Suprapubic skin (tissue), 4 donors: ENCODE measurements at regions not wholly inside any gene's neighbourhood (a gene's known extent, or its start where the extent isn't known, plus 50 kb on each side); places are given as distances from the start of the nearest gene placed in this dataset.

ENCODE experiments used
- DNase-seq, 2 donors: peaks; one replicate each; pipeline ENCODE4 v3.0.0-alpha.2; 2019; ENCODE audit warnings: low spot score in 2 of 2
- H3K27ac ChIP-seq: fragments of 200-600 bp; sonication (generic); one replicate; pipeline ENCODE4 v1.5.1; 2019
- H3K27me3 ChIP-seq: fragments of 200-600 bp; sonication (generic); one replicate; pipeline ENCODE4 v1.5.1; 2019
- H3K36me3 ChIP-seq: fragments of 200-600 bp; sonication (generic); one replicate; pipeline ENCODE4 v1.5.1; 2019
- H3K4me1 ChIP-seq: fragments of 200-600 bp; sonication (generic); one replicate; pipeline ENCODE4 v1.5.1; 2019
- H3K4me3 ChIP-seq: fragments of 200-600 bp; sonication (generic); one replicate; pipeline ENCODE4 v1.5.1; 2019; ENCODE audit warnings: mild to moderate bottlenecking
- H3K9me3 ChIP-seq: fragments of 200-600 bp; sonication (generic); one replicate; pipeline ENCODE4 v1.5.1; 2019
- CTCF ChIP-seq, 2 donors: fragments of 200-600 bp in 1 of 2; fragments of 450-650 bp in 1 of 2; sonication (generic) in 1 of 2; IDR thresholded peaks; one replicate each; pipeline ENCODE4 v1.5.1; 2016 to 2019; ENCODE audit warnings: antibody characterized with exemption in 2 of 2, mild to moderate bottlenecking in 1 of 2, moderate library complexity in 1 of 2
- EP300 ChIP-seq: sonication (generic); formaldehyde crosslinking; IDR thresholded peaks from one replicate; pipeline ENCODE4 v1.6.1; 2017; ENCODE audit warnings: antibody characterized with exemption
- POLR2A ChIP-seq, 2 donors: fragments of 450-650 bp; IDR thresholded peaks; one replicate each; pipeline ENCODE4 v1.6.1; 2017; ENCODE audit warnings: antibody characterized with exemption in 2 of 2, mild to moderate bottlenecking in 2 of 2, moderate library complexity in 2 of 2
- POLR2AphosphoS5 ChIP-seq, 3 donors: sonication (generic); formaldehyde crosslinking; IDR thresholded peaks; one replicate each; pipeline ENCODE4 v1.6.1; 2017; ENCODE audit warnings: antibody characterized with exemption in 3 of 3
- WGBS: methylation state at CpG from one replicate; pipeline ENCODE4 v1.1.5; 2018; 5-methylcytosine and 5-hydroxymethylcytosine counted together

GRCh38 chr3:175977968-175978752 is 1119.0 kb downstream of the NAALADL2 start:
- no peaks in the 10 kb centered on the region for H3K36me3 ChIP-seq
- DNase-seq: peak in 1 of 2 donors; percentile 42
- no peak overlapping the region for H3K4me3 ChIP-seq
- WGBS: 96% methylated on average over 26 of the region's 32 CpGs
- no peaks in the 10 kb centered on the region for H3K27me3 ChIP-seq
- H3K9me3 ChIP-seq: no peaks in the 10 kb centered on the region
- TF ChIP-seq POLR2AphosphoS5 (IDR thresholded peaks at IDR 0.05) (no peak), POLR2A (IDR thresholded peaks at IDR 0.05) (no peak), EP300 (no peak), CTCF (IDR thresholded peaks at IDR 0.05) (no peak)
- H3K4me1 ChIP-seq: no peaks in the 10 kb centered on the region
- no peak overlapping the region for H3K27ac ChIP-seq

DNA sequence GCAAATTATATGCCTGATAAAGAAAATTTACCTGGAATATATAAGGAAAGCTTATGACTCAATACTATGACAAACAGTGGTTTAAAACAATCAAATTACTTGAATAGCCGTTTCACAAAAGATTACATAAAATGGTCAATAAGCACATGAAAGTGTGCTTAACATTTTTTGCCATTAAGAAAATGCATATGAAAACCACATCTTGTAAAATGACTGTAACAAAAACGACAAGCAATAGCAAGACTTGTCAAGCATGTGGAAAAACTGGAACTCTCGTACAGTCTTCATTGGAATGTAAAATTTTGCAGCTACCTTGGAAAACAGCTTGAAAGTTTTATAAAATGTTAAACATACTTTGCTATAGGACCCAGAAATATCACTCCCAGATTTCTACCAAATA is 1110.3 kb downstream of the NAALADL2 start:
- DNase-seq: no peak
- TF ChIP-seq POLR2A (IDR thresholded peaks at IDR 0.05): no peak
- no peak for TF ChIP-seq POLR2AphosphoS5 (IDR thresholded peaks at IDR 0.05)
- TF ChIP-seq CTCF (IDR thresholded peaks at IDR 0.05): no peak
- no peak for TF ChIP-seq EP300
- WGBS: 69% methylated on average over 3 of the region's 3 CpGs
- Histone ChIP-seq H3K27ac (no peak overlapping the region), H3K4me3 (no peak overlapping the region), H3K36me3 (no peaks in the 10 kb centered on the region), H3K27me3 (no peaks in the 10 kb centered on the region), H3K4me1 (no peaks in the 10 kb centered on the region), H3K9me3 (no peaks in the 10 kb centered on the region)

- H3K4me1 ChIP-seq: no peaks in the 10 kb centered on the region
- H3K36me3 ChIP-seq: no peaks in the 10 kb centered on the region
- WGBS: 41% methylated on average over 1 of the region's 1 CpG
- no peak for DNase-seq
- no peak overlapping the region for H3K4me3 ChIP-seq
- H3K27me3 ChIP-seq: no peaks in the 10 kb centered on the region
- no peak for TF ChIP-seq POLR2AphosphoS5 (IDR thresholded peaks at IDR 0.05)
- H3K9me3 ChIP-seq: no peaks in the 10 kb centered on the region
- H3K27ac ChIP-seq: no peak overlapping the region
Measured at GRCh38 chr3:175965036-175965435, 1105.9 kb downstream of the NAALADL2 start.

- 58% methylated on average over 1 of the region's 1 CpG for WGBS
- DNase-seq: no peak
- Histone ChIP-seq H3K27me3 (no peaks in the 10 kb centered on the region), H3K27ac (no peak overlapping the region), H3K4me3 (no peak overlapping the region), H3K4me1 (no peaks in the 10 kb centered on the region), H3K9me3 (no peaks in the 10 kb centered on the region), H3K36me3 (no peaks in the 10 kb centered on the region)
- TF ChIP-seq EP300: no peak
- no peak for TF ChIP-seq POLR2A (IDR thresholded peaks at IDR 0.05)
- TF ChIP-seq POLR2AphosphoS5 (IDR thresholded peaks at IDR 0.05): no peak
- TF ChIP-seq CTCF (IDR thresholded peaks at IDR 0.05): no peak
Measured at GRCh38 chr3:175957427-175957826, 1098.3 kb downstream of the NAALADL2 start.

- Histone ChIP-seq H3K4me1 (no peaks in the 10 kb centered on the region), H3K27ac (no peak overlapping the region), H3K4me3 (no peak overlapping the region), H3K36me3 (no peaks in the 10 kb centered on the region), H3K27me3 (no peaks in the 10 kb centered on the region), H3K9me3 (no peaks in the 10 kb centered on the region)
- TF ChIP-seq CTCF (IDR thresholded peaks at IDR 0.05) (no peak), EP300 (no peak), POLR2AphosphoS5 (IDR thresholded peaks at IDR 0.05) (no peak), POLR2A (IDR thresholded peaks at IDR 0.05) (no peak)
- no peak for DNase-seq
- 66% methylated on average over 3 of the region's 3 CpGs for WGBS
Measured at GRCh38 chr3:175956964-175957363, 1097.8 kb downstream of the NAALADL2 start.
